Duodenal mucosa (tissue), 2 donors: ENCODE measurements at regions not wholly inside any gene's neighbourhood (a gene's known extent, or its start where the extent isn't known, plus 50 kb on each side); places are given as distances from the start of the nearest gene placed in this dataset.

Source experiments
- H3K27ac ChIP-seq: one replicate; pipeline ENCODE4 v1.7.0; 2013; ENCODE audit warnings: low read depth, low read length
- H3K27me3 ChIP-seq, 2 donors: one replicate each; pipeline ENCODE4 v1.7.0; 2013; ENCODE audit warnings: low read length in 2 of 2, control low read depth in 1 of 2; ENCODE audit not compliant: insufficient read depth in 2 of 2, control insufficient read depth in 1 of 2
- H3K36me3 ChIP-seq, 2 donors: one replicate each; pipeline ENCODE4 v1.7.0; 2013; ENCODE audit warnings: low read length in 2 of 2, control low read depth in 1 of 2; ENCODE audit not compliant: insufficient read depth in 2 of 2, control insufficient read depth in 1 of 2
- H3K4me1 ChIP-seq, 2 donors: one replicate each; pipeline ENCODE4 v1.7.0; 2013; ENCODE audit warnings: low read length in 2 of 2, control low read depth in 1 of 2; ENCODE audit not compliant: insufficient read depth in 2 of 2, control insufficient read depth in 1 of 2
- H3K4me3 ChIP-seq, 2 donors: one replicate each; pipeline ENCODE4 v1.7.0; 2013; ENCODE audit warnings: low read length in 2 of 2, low read depth in 1 of 2
- H3K9ac ChIP-seq, 2 donors: one replicate each; pipeline ENCODE4 v1.7.0; 2013; ENCODE audit warnings: low read length in 2 of 2, low read depth in 1 of 2
- H3K9me3 ChIP-seq, 2 donors: one replicate each; pipeline ENCODE4 v1.7.0; 2013; ENCODE audit warnings: low read length in 2 of 2, control low read depth in 1 of 2; ENCODE audit not compliant: control insufficient read depth in 1 of 2

DNA sequence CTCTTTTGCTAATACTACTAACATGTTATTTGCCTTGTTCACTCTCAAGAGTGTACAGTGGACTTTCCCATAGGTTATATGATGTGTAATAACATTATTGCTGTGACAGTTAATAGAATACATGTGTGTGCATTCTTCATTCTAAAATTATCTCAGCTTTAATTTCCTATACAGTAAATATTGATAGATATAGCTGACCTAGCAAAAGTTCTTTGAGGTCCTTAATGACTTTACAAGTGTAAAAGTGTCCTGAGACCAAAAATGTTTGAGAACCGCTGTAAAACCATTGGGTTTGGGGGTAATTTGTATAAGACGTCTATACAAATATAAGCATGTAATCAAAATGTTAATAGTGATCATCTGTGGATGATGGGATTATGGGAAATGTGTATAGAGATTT, 469.5 kb upstream of the PROK2 start:
- H3K4me1 ChIP-seq: peaks cover 17 to 21% of the 10 kb centered on the region in 2 donors
- no peaks in the 10 kb centered on the region for H3K36me3 ChIP-seq
- no peaks in the 10 kb centered on the region for H3K27me3 ChIP-seq
- no peak overlapping the region for H3K4me3 ChIP-seq
- H3K9me3 ChIP-seq: no peaks in the 10 kb centered on the region
- H3K27ac ChIP-seq: no peak overlapping the region
- no peak overlapping the region for H3K9ac ChIP-seq

DNA sequence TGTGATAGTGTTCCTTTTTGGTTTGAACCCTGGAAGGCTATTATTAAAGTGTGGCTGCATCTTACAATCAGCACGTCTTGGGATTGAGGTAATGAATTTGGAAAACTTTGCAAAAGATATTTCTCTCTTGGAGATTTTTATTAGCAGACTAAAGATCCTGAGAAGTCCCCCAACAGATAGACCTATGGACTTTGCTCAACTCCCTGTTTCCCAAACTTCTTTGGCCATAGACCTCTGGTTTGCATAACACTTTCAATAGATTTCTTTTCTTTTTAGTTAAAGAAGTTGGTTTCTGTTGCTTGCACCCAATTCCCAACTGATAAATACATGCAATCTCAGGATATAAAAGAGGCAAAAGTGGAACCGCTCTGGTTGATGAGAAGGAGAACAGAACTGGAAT, 465.8 kb upstream of the PROK2 start:
- Histone ChIP-seq H3K36me3 (no peaks in the 10 kb centered on the region), H3K9me3 (no peaks in the 10 kb centered on the region), H3K4me1 (peaks cover 5 to 8% of the 10 kb centered on the region in 2 donors), H3K27ac (no peak overlapping the region), H3K27me3 (no peaks in the 10 kb centered on the region), H3K9ac (no peak overlapping the region), H3K4me3 (no peak overlapping the region)

DNA sequence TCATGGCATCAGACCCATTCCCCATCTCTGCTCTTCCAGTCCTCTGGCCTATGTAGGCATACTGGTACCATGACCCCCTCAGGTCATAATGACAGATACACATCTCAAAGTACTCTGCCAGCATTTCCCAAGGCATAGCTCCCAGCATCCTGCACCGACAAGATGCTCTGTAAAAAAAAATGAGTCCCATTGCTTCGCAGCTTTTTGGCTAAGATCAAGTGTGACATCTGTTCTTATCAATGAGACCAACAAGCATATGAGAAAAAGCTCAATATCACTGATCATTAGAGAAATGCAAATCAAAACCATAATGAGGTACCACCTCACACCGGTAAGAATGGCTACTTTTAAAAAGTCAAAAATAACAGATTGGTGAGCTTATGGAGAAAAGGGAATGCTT, 463.9 kb upstream of the PROK2 start:
- Histone ChIP-seq H3K27me3 (no peaks in the 10 kb centered on the region), H3K4me1 (peaks cover 0 to 7% of the 10 kb centered on the region in 2 donors), H3K36me3 (no peaks in the 10 kb centered on the region), H3K27ac (no peak overlapping the region), H3K9ac (no peak overlapping the region), H3K4me3 (no peak overlapping the region), H3K9me3 (no peaks in the 10 kb centered on the region)

DNA sequence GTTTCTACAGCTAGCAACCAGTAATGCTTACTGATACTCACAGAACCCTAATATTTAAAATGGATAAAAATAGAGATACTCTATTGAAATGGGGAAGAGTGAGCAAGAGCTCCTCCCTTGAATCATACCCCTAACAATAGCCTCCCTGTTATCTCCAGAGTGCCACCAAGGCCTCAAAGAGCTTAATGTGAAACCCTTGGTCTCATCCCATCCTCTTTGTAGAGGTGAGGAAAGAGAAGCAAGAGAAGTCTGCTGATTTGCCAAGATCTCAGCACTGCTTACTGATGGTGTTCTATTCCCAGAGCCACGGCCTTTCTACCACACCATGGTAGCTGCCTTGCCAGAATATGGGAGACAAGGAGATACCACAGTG, 463.4 kb upstream of the PROK2 start:
- no peaks in the 10 kb centered on the region for H3K27me3 ChIP-seq
- no peak overlapping the region for H3K4me3 ChIP-seq
- H3K27ac ChIP-seq: no peak overlapping the region
- H3K9ac ChIP-seq: no peak overlapping the region
- H3K9me3 ChIP-seq: no peaks in the 10 kb centered on the region
- H3K4me1 ChIP-seq: peaks cover 0 to 7% of the 10 kb centered on the region in 2 donors
- H3K36me3 ChIP-seq: no peaks in the 10 kb centered on the region

DNA sequence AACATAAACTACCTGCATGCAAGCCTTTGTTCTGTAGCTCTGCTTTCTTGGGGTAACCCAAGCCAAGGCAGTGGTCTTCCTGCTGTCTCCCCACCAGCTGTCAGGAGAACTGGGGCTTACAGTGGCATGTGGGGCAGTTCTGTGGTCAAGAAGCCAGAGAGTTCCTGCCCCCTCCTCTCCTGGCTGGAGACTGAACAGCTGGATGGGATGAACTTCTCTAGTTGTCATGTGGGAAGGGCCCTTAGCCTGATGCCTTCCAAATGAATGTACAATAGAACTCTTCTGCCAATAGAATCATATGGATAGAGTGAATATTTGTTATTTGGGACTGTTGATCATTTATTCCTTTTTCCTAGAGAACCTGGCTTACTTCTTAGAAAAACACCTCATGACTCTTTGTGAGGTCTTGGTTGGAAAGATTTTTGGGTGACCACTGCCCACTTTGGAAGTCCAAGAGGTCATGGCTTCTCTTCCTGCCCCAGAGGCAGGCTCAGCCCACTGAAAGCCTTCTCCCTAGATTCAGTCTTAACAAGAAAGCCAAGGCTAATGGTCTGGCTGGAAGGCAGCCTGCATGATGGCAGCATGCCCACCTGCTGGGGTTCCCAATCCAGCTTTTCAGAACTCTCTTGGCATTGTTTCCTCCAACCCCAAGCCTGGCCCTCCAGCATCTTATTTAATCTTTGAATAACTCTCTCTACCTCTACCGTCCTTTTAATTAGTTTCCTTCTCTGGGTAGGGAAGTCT, 462.9 kb upstream of the PROK2 start:
- H3K27ac ChIP-seq: no peak overlapping the region
- no peaks in the 10 kb centered on the region for H3K36me3 ChIP-seq
- H3K9ac ChIP-seq: no peak overlapping the region
- H3K9me3 ChIP-seq: no peaks in the 10 kb centered on the region
- H3K4me1 ChIP-seq: peaks cover 0 to 7% of the 10 kb centered on the region in 2 donors
- no peaks in the 10 kb centered on the region for H3K27me3 ChIP-seq
- no peak overlapping the region for H3K4me3 ChIP-seq

DNA sequence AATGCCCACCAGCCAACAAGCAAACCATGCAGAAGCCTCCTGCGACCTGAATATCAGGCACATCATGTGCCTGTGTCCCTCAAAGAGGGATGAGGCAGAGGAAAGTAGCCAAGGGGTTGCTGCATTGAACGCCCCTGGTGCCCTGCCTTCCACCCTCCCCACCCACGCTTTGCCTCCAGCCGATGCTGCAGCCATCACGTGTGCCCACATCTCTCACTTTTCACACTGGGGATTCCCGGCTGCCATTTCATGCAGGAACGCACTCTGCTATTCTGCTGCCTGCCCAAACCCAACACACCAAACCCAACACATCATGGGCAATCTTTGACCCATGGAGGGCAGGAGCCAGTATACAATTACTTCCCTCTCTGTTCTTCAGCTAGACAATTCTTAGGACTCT, 462.2 kb upstream of the PROK2 start:
- Histone ChIP-seq H3K9ac (no peak overlapping the region), H3K4me3 (no peak overlapping the region), H3K9me3 (no peaks in the 10 kb centered on the region), H3K27ac (no peak overlapping the region), H3K4me1 (peaks cover 0 to 7% of the 10 kb centered on the region in 2 donors), H3K36me3 (no peaks in the 10 kb centered on the region), H3K27me3 (no peaks in the 10 kb centered on the region)

DNA sequence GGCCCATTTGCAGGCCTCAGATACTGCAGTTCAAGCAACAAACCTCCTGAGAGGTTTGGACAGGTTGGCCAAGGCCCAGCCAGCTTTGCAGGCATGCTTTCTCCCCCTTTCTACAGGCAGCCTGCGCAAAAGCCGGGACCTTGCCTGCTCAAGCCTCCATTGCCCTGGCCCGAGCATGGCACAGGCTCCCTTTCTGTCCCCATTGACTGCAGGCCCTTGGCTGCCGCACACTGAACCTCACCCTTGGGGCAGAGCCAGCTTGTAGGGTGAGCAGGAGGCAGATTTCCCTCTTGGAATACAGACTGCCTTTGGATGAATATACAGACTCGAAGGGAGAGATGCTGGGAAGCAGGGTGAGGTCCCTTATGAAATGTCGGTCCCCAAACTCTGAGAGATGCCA, 461.7 kb upstream of the PROK2 start:
- Histone ChIP-seq H3K9ac (no peak overlapping the region), H3K4me1 (peaks cover 0 to 7% of the 10 kb centered on the region in 2 donors), H3K27me3 (no peaks in the 10 kb centered on the region), H3K4me3 (no peak overlapping the region), H3K27ac (no peak overlapping the region), H3K36me3 (no peaks in the 10 kb centered on the region), H3K9me3 (no peaks in the 10 kb centered on the region)

DNA sequence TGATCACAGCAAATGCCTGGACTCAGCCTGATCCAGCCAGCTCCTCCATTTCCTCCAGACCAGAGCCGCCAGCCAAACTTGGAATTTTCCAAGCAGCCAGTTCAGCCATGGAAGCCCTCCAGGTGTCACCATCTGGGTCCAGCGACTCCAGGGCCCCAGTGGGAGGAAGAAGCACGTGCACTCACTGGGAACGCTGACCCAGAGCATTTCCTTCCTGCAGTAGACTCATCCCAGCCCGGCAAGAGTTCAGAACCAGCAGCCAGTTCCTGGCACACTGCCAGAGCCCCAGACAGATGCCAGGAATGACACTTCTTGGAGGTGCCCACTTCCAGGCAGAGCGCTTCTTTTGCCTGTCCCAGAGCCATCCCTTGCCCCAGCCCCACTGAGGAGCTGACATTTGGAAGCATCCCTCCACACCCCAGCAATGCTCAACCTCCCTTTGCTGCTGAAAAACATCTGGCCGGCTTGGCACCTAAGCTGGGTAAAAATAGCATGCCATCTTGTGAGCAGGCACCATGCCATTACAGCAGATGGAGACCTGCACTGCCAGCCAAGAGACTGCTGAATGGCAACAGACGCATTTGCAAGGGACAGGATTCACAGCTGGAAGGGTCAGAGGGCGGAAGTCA, 460.3 kb upstream of the PROK2 start:
- no peak overlapping the region for H3K4me3 ChIP-seq
- H3K27me3 ChIP-seq: no peaks in the 10 kb centered on the region
- H3K9ac ChIP-seq: no peak overlapping the region
- no peak overlapping the region for H3K27ac ChIP-seq
- H3K9me3 ChIP-seq: no peaks in the 10 kb centered on the region
- peaks cover 0 to 7% of the 10 kb centered on the region in 2 donors for H3K4me1 ChIP-seq
- no peaks in the 10 kb centered on the region for H3K36me3 ChIP-seq

DNA sequence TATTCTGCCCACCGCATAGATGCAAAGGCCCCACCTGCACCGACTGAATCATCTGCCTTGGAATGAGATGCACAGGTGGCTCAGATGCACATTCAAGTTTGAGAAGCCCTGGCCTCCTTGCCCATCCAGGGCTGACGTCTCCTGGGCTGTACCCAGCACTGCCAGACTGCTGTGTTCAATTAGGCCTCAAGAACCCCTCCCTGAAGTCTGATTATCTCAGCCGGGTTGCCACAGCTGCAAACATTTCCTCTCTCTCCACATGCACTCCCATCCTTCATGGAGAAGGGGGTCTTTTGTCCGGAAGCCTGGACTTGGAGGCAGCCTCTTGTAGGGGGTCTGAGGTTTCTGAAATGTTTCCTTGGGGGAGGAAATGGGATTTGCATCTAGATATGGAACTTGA, 459.4 kb upstream of the PROK2 start:
- no peaks in the 10 kb centered on the region for H3K27me3 ChIP-seq
- no peak overlapping the region for H3K9ac ChIP-seq
- H3K9me3 ChIP-seq: no peaks in the 10 kb centered on the region
- H3K4me3 ChIP-seq: no peak overlapping the region
- H3K27ac ChIP-seq: no peak overlapping the region
- peaks cover 0 to 7% of the 10 kb centered on the region in 2 donors for H3K4me1 ChIP-seq
- no peaks in the 10 kb centered on the region for H3K36me3 ChIP-seq

DNA sequence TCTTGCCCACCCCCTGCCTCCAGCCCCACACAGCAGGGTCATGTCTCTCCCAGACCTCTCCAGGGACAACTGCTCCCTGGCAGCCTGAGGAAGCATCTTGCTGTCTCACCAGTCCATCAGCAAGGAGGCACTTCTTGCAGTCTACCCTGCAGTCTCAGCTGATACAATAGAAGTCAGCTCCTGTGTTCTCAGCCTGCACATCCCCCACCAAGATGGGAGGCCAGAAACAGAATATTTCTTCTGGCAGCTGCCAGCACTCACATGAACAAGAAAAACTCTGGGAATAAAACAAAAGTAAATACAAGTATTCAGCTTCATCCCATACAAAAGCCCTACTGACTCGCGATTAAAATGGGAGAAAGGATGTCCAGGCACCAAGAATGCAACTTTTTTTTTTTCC, 457.4 kb upstream of the PROK2 start:
- Histone ChIP-seq H3K9me3 (no peaks in the 10 kb centered on the region), H3K27me3 (no peaks in the 10 kb centered on the region), H3K36me3 (no peaks in the 10 kb centered on the region), H3K9ac (no peak overlapping the region), H3K4me3 (no peak overlapping the region), H3K27ac (no peak overlapping the region), H3K4me1 (peaks cover 0 to 7% of the 10 kb centered on the region in 2 donors)
